Activated CD4-positive, alpha-beta T cell treated with anti-CD3 and anti-CD28 coated beads, Interleukin-2, Interleukin-4, amounts not matched to agents 100 ng/mL and 50 ng/mL, durations not matched to agents 16 hours and 8 hours (primary cell): ENCODE measurements at regions not wholly inside any gene's neighbourhood (a gene's known extent, or its start where the extent isn't known, plus 50 kb on each side); places are given as distances from the start of the nearest gene placed in this dataset.

Source experiments
- DNase-seq: peaks from one replicate; pipeline ENCODE4 v3.0.0-alpha.2; 2020; ENCODE audit warnings: low spot score

GRCh38 chr10:28928484-28928883 is 251.2 kb downstream of the BAMBI start:
- no peak for DNase-seq

DNA sequence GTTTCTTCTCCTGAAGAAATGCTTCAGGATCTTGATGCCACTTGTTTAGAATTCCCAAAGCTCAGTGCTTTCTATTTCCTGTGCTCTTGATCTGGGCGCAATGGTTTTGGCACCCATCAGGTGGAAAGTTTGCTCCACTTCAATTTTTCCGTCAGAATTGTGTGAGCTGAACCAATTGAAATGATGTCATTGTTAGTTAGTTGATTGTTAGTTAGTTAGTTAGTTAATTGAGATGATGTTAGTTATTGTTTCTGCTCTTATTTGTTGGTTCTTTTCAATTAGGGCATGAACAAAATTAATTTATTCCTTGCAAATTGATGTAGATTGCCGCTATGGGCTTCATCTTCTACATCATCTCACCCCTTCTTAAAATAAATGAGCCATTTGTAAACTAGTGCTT is 252.6 kb downstream of the BAMBI start:
- DNase-seq = no peak

DNA sequence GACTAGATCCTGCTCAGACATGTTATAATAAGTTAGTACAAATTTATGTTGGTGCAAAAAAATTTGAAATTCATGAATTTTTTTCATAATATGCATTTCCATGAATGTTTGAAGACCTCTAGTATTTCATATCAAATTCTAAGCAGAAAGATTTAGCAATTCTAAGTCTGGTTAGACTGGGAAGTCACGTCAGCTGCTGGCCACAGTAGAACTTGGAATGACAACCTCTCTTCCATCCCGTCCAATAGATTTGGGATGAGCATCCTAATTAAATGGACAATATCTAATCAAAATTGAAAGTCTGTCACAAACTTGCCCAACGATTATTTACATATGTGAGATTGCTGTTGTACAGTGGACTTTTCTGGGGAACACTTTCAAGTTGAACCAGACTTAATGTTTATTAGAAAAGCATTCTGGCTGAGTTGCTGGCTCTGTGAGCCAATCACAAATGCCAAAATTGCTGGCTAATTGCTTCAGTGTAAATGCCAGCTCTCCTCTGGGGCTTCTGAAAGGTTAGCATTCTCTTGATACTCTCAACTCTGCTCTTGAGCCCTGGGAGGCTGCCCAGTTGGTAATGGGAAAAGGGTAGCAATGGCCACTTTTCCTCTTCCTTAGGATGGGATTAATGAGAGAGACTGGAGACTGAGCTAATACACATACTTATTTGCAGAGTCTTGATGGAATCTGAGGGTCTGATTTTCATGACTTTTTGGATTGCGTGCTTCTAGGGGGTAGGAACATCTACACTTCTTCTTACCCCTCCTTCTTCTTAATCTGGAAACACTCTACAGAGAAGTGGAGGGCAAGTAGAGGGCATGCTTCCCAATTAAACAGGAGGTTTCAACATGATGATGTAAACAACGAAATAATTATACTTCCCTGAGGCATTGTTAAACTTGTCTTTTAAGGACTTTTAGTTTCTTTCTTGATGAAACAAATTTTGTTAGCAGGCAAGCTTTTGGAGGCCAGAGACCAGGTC is 253.5 kb downstream of the BAMBI start:
- no peak for DNase-seq

GRCh38 chr10:28935061-28935460 is 257.7 kb downstream of the BAMBI start:
- DNase-seq = no peak

GRCh38 chr10:28937959-28938358 is 260.6 kb downstream of the BAMBI start:
- no peak for DNase-seq

DNA sequence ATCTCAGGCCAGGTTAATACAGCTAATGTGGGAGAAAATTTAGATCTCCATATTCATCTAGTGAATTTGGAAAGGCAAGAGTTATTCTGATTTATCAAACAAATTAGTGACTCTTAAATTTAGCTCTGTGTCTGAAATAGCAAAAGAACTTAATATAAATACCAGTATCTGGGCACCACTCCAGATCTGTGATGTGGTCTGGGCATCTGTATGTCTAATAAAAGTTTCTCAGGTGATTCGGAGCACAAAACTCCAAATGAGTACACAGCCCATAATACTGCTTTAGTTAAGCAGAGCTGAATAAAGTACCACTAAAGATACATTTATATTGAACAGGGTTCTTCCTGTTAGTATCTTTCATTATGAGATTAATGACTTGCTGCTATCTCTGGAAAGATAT is 261.4 kb downstream of the BAMBI start:
- no peak for DNase-seq

DNA sequence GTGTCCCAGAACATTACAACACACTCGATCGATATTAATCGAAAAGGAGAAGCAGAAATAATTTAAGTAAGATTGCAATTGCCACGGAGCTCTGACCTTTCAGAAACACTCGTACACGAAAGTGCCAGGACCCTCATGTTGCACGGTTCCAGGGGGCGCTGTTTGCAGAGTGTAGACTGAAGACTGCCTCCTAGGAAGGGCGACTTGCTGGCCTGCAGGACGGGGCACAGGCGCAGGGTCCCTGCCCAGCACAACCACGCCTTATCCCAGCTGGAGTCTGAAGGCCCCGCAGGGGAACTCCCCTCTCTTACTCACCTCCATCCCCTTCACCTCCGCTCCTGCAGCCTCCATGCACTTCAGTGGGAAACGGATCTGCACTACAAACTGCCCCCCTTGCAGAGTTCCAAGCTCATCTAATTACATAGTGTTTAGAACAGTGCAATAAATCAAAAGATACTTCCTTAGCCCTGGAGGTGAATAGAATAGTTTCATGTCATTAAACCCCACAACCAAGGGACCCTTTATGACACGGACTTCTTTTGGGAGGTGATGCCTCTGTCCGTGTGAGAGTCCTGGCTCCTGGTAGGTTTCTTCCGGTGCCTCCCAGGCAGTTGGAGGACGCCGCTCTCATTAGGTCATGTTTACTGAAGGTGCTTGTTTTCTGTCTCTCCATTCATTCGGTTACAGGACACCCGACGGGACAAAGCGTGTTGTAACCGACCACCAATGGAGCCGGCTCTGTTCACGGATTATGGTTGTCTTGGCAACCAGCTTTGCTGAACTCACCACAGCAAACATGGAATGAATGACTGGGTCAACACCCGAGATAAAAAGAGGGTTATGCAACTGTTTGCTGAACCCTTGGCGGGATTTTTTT is 262.2 kb downstream of the BAMBI start:
- no peak for DNase-seq

DNA sequence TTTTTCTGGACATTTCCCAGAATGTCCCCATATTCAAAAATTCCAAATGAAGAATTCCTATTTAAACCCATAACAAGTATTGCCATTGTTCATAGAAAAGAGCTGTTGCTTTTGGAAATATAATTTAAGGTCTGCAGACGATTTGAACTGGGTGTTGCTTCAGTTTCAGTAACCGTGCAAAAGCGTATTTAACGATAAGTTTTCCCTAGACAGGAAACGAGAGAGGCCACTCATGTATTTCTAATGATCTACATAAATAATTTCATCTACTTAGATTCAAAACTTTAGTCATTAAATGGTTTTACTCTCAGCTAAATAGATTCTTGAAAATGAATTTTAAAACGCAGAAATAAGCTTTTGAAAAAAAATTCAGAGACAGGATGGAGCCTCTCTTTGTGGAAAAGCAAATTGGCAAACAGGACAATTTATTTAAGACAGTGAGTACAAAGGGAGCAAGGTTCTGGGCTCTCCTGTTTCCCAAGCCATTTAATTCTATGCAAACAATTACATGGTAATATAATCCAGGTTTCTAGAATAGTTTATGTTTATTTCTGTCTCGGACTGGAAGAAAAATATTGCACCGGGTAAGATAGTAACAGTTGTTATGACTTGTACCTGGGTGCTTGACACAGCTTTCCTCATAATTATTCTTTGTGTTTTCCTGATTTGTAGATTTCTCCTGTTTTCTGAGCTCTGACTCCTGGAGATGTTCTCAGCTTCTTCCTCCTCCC is 263.0 kb downstream of the BAMBI start:
- no peak for DNase-seq

DNA sequence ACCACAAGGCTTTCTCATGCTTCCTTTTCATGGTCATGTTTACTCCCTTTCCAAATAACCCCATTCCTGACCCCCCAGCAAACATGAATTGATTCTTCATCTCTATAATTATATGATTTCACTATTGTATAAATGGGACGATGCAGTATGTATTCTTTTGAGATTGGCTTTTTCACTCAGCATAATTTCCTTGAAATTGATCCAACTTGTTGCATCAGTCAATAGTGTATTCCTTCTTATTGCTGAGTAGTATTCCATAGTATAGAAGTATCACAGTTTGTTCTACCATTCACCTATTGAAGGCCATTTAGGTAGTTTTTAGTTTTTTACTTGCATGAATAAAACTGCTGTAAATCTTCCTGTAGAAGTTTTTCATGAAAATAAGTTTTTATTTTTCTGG is 264.7 kb downstream of the BAMBI start:
- no peak for DNase-seq

GRCh38 chr10:28945959-28946358 is 268.6 kb downstream of the BAMBI start:
- no peak for DNase-seq

- no peak for DNase-seq
These were observed 269.2 kb downstream of the BAMBI start for GRCh38 chr10:28946479-28946878.

GRCh38 chr10:28947171-28947570 is 269.9 kb downstream of the BAMBI start:
- no peak for DNase-seq

GRCh38 chr10:28948046-28948445 is 270.7 kb downstream of the BAMBI start:
- DNase-seq = no peak

DNA sequence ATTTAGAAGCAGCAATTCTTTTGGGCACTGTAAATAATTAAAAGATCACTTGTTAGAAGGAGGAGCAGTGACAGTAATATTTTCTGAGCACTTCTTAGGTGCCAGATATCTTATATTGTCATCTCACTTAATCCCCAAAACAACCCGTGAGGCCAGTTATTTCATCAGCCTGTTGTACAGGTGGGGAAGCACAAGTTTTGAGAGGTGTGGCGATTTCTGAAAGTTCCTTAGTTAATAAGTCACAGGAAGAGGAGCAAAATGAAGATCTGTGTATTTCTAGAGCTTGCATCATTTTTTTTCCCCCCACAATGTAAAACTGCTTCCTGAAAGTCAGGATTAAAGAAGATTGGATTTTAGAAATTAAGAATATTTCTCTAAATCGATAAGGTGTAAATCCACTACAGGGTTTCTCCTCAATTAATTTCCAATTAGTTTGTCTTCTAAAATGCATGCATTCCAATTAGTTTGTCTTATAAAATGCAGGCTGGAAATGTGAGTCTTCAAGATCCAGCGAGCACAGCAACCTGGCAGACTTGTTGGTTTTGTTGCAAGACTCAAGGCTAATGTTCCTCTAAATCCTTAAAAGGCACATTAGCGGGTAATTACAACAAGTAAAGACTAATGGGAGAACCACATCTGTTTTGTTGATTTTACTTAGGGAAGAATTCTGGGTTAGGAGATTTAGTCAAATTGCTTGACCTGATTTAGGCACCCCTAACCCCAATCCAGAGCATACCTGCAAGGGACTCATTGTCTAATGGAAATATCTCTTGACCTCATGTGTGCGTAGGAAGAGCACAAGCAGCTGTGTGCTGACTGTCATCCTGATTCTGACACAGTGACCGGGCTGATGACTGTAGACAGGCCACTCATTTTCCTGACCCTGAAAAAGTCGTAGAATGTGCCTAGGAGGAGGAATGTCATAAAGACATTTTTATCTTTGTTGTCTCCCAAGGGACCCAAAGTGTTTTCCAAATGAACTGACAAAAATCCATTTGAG is 272.0 kb downstream of the BAMBI start:
- no peak for DNase-seq

DNA sequence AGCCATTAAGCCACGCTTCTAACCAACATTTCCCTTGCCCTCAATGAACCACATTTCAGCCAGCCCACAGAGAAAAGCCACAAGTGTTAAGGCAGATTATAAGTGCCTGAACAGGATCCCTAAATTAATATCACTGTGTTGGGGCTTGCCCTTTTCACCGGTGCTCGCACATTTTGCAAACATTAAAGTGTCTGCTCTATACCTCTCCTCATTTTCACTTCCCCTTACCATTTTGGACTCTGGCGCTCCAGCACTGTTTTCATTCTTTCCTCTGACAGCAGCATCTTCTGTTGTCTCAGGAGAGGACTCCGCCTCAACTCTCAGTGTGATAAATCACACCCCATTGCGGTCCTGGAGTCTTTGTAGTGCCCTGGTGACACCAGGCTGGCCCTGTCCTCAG is 274.2 kb downstream of the BAMBI start:
- DNase-seq = no peak

DNA sequence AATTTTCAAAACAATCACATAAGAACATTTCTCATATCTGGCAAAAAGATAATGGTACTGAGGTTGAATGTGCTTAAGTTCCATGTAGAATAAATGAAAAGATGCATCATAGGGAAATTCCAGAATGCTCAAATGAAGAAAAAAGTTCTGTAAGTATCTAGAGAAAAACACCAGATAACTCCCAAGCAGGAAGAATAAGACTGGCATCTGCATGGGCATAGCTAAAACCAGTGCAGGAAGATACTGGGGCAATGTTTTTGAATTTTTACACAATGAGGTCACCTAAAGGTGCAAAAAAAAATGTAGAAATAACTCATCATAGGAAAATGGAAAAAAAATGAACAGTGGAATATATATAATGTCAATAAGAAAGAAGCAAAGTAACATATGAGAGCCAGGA is 275.2 kb downstream of the BAMBI start:
- no peak for DNase-seq

GRCh38 chr10:28954211-28954610 is 276.9 kb downstream of the BAMBI start:
- DNase-seq = no peak

DNA sequence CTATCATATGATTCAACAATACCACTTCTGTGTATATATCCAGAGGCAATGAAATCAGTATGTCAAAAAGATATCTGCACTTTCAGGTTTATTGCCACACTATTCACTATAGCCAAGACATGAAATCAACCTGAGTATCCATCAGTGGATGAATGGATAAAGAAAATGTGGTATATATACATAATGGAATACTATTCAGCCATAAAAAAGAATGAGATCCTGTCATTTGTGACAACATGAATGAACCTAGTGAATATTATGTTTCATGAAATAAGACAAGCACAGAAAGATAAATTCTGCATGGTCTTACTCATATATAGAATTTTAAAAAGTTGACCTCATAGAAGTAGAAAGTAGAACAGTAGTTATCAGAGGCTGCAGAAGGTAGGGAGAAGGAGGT is 281.1 kb downstream of the BAMBI start:
- no peak for DNase-seq

GRCh38 chr10:28959850-28960501 is 282.7 kb downstream of the BAMBI start:
- no peak for DNase-seq

DNA sequence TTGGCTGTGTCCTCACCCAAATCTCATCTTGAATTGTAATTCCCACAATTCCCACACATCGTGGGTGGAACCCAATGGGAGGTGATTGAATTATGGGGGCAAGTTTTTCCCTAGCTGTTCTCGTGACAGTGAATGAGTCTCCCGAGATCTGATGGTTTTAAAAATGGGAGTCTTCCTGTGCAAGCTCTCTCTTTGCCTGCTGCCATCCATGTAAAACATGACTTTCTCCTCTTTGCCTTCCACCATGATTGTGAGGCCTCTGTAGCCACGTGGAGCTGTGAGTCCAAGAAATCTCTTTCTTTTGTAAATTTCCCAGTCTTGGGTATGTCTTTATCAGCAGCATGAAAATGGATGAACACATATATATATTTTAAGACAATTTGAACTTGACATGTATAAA is 285.4 kb downstream of the BAMBI start:
- DNase-seq = no peak
